ENCODE measurements at regions not wholly inside any gene's neighbourhood (a gene's known extent, or its start where the extent isn't known, plus 50 kb on each side); places are given as distances from the start of the nearest gene placed in this dataset.
"Not testable (repeated sequence)": the region's sequence is repeated elsewhere in the genome, so short reads cannot be mapped to it uniquely, and the experiment has no call there.

GRCh38 chr5:177941386-177941785 lies 54.7 kb downstream of the PROP1 start:
- not testable (repeated sequence) for H3K9me3 ChIP-seq; H3K27me3 ChIP-seq; H3K36me3 ChIP-seq; H3K4me1 ChIP-seq; H3K4me3 ChIP-seq (ENCODE audit: low read depth, low read length); DNase-seq

GRCh38 chr5:177939246-177940171 lies 56.5 kb downstream of the PROP1 start:
- not testable (repeated sequence) for H3K4me3 ChIP-seq (ENCODE audit: low read depth, low read length); DNase-seq

GRCh38 chr5:177938767-177939166 lies 57.3 kb downstream of the PROP1 start:
- DNase-seq; H3K9me3 ChIP-seq; H3K36me3 ChIP-seq; H3K4me1 ChIP-seq; H3K27me3 ChIP-seq; H3K4me3 ChIP-seq (ENCODE audit: low read depth, low read length): not testable (repeated sequence)

More at GRCh38 chr5:177939246-177940171, 56.5 kb downstream of the PROP1 start:
- H3K9me3 ChIP-seq, H3K27me3 ChIP-seq, H3K36me3 ChIP-seq, H3K4me1 ChIP-seq: not testable (repeated sequence)

- not testable (repeated sequence) for H3K4me1 ChIP-seq; H3K4me3 ChIP-seq (ENCODE audit: low read depth, low read length); H3K9me3 ChIP-seq; H3K27me3 ChIP-seq; DNase-seq; H3K36me3 ChIP-seq
- TF ChIP-seq CTCF (IDR thresholded peaks at IDR 0.05; ENCODE audit: low read depth, low read length), result peak; percentile 9; the same call in 1 of the 2 replicates
These were observed 61.8 kb downstream of the PROP1 start for GRCh38 chr5:177934233-177934632.

GRCh38 chr5:177930269-177931022 lies 65.6 kb downstream of the PROP1 start:
- H3K9me3 ChIP-seq; H3K4me1 ChIP-seq; H3K36me3 ChIP-seq; DNase-seq; H3K27me3 ChIP-seq; H3K4me3 ChIP-seq (ENCODE audit: low read depth, low read length): not testable (repeated sequence)

GRCh38 chr5:177929618-177930017 lies 66.4 kb downstream of the PROP1 start:
- H3K4me1 ChIP-seq; H3K36me3 ChIP-seq; H3K4me3 ChIP-seq (ENCODE audit: low read depth, low read length); H3K27me3 ChIP-seq; H3K9me3 ChIP-seq; DNase-seq: not testable (repeated sequence)

- not testable (repeated sequence) for H3K36me3 ChIP-seq; H3K4me1 ChIP-seq; H3K27me3 ChIP-seq; H3K9me3 ChIP-seq; H3K4me3 ChIP-seq (ENCODE audit: low read depth, low read length); DNase-seq
These were observed 68.5 kb downstream of the PROP1 start for GRCh38 chr5:177927500-177927899.

- H3K27me3 ChIP-seq; H3K9me3 ChIP-seq; H3K4me3 ChIP-seq (ENCODE audit: low read depth, low read length); H3K36me3 ChIP-seq; DNase-seq; H3K4me1 ChIP-seq: not testable (repeated sequence)
These were observed 71.5 kb downstream of the PROP1 start for GRCh38 chr5:177924577-177924976.

GRCh38 chr5:177923837-177924236 lies 72.2 kb downstream of the PROP1 start:
- H3K36me3 ChIP-seq; H3K9me3 ChIP-seq; DNase-seq; H3K27me3 ChIP-seq; H3K4me3 ChIP-seq (ENCODE audit: low read depth, low read length); H3K4me1 ChIP-seq: not testable (repeated sequence)

- H3K27me3 ChIP-seq; H3K9me3 ChIP-seq; DNase-seq; H3K36me3 ChIP-seq; H3K4me3 ChIP-seq (ENCODE audit: low read depth, low read length); H3K4me1 ChIP-seq: not testable (repeated sequence)
These were observed 72.9 kb downstream of the PROP1 start for GRCh38 chr5:177923189-177923588.

- not testable (repeated sequence) for DNase-seq; H3K36me3 ChIP-seq; H3K9me3 ChIP-seq; H3K4me3 ChIP-seq (ENCODE audit: low read depth, low read length); H3K4me1 ChIP-seq; H3K27me3 ChIP-seq
These were observed 86.8 kb downstream of the PROP1 start for GRCh38 chr5:177909261-177909660.

GRCh38 chr5:177902806-177903205 lies 93.2 kb downstream of the PROP1 start:
- not testable (repeated sequence) for H3K36me3 ChIP-seq; H3K27me3 ChIP-seq; H3K4me1 ChIP-seq; DNase-seq; H3K9me3 ChIP-seq; H3K4me3 ChIP-seq (ENCODE audit: low read depth, low read length)

GRCh38 chr5:177900066-177900465 lies 96.0 kb downstream of the PROP1 start:
- DNase-seq; H3K9me3 ChIP-seq; H3K4me1 ChIP-seq; H3K36me3 ChIP-seq; H3K27me3 ChIP-seq; H3K4me3 ChIP-seq (ENCODE audit: low read depth, low read length): not testable (repeated sequence)

GRCh38 chr5:177894681-177895453 lies 101.2 kb downstream of the PROP1 start:
- not testable (repeated sequence) for H3K36me3 ChIP-seq; DNase-seq; H3K4me1 ChIP-seq; H3K4me3 ChIP-seq (ENCODE audit: low read depth, low read length); H3K27me3 ChIP-seq; H3K9me3 ChIP-seq

Data from BE2C (cell line).